ENCODE measurements at regions not wholly inside any gene's neighbourhood (a gene's known extent, or its start where the extent isn't known, plus 50 kb on each side); places are given as distances from the start of the nearest gene placed in this dataset.

DNA sequence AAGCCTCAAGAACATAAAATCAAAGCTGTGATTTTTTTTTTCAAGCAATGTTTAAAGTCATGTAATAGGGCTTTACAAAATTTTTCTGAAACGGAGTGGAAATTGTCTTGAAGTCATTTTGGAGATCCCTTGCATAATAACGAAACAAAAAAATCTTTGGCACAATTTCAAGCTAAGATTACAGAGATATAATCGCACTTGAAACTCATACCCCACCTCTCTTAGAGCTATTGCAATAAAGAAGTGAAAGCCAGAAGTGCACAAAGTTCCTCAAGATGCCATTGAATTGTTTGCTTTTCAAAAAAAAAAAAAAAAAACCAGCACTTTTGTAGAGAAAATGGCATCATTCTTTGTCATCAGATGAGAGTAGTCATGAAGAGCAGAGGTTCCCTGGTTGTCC lies 152.3 kb downstream of the PAX3 start:
- no peak for DNase-seq (ENCODE audit: low read depth, low spot score)

DNA sequence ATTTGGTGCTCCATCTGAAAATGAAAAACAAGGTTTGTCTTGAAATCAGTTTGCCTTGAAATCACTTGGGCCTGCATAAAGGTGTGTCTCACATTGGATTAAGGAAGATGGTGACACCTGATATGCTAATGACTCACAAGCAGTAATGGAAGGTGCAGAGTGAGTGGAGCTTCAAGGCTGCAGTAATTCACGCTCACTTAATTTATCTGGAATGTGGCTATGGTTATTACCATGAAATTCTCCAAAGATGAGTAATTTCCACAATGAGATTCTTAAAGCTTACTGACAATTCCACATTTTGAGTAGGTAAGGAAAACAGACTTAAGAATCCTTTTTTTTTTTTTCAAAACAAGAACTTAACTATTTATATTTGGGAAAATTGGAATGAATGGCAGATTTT lies 156.8 kb downstream of the PAX3 start:
- no peak for DNase-seq (ENCODE audit: low read depth, low spot score)

DNA sequence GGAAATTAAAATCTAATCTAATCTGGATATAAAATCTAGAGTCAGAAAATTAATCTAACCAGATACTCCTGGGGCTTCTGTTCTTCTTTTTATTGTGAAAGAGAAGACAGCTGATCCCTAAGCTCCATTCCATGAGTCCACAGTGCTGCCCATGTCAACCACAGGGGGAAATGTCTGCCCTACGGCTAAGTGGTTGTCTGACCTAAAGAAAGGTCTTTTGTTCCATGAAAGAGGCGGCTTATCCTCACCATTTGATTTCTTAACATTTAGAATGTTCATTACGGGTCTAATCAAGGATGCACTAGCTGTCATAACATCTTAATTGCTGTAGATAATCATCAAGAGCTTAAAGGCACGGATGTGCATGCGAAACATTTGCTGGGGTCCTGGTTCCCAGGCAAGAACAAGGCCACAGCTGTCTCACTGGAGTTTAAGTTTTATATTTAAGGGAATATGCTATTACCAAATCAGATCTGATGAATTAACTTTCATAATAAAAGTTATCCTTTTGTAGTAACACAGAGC lies 162.6 kb downstream of the PAX3 start:
- no peak for DNase-seq (ENCODE audit: low read depth, low spot score)

- no peak for DNase-seq (ENCODE audit: low read depth, low spot score)
Measured at GRCh38 chr2:222134654-222135053, 164.1 kb downstream of the PAX3 start.

GRCh38 chr2:222133897-222134296 lies 164.9 kb downstream of the PAX3 start:
- no peak for DNase-seq (ENCODE audit: low read depth, low spot score)

DNA sequence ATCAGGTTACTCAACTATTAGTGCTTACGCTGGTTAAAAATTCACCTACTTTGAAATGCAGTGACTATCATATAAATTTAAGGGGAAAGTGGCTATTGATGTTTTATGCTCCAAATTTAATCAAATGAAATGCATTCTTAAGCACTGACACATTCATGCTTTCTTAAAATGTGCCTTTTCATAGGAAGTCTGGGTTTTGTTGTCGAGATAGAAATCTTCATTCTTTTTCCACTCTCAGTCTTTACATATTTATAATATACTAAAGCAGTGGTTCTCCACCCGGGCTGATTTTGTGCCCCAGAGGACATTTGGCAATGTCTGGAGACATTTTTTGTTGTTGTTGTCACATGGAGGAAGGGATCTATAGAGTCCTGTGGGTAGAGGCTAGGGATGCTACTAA lies 167.9 kb downstream of the PAX3 start:
- no peak for DNase-seq (ENCODE audit: low read depth, low spot score)

- no peak for DNase-seq (ENCODE audit: low read depth, low spot score)
Measured at GRCh38 chr2:222127660-222128059, 171.1 kb downstream of the PAX3 start.

DNA sequence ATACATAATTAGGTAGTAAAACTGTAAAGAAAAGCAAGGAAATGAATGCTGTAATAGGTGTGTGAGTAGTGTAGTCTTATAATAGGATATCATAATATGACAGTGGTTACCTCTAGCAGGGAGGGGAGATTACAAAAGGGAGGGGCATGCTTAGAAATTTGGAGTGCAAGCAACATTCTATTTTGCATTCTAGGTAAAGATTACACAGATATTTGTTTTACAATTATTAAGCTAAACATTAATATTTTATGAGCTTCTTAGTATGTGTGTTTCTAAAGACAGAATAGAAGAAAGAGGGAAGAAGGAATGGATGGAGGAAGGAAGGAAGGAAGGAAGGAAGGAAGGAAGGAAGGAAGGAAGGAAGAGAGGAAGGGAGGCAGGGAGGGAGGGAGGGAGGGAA lies 177.9 kb downstream of the PAX3 start:
- DNase-seq (ENCODE audit: low read depth, low spot score), result no peak

- DNase-seq (ENCODE audit: low read depth, low spot score), result no peak
Measured at GRCh38 chr2:222115296-222115695, 183.5 kb downstream of the PAX3 start.

DNA sequence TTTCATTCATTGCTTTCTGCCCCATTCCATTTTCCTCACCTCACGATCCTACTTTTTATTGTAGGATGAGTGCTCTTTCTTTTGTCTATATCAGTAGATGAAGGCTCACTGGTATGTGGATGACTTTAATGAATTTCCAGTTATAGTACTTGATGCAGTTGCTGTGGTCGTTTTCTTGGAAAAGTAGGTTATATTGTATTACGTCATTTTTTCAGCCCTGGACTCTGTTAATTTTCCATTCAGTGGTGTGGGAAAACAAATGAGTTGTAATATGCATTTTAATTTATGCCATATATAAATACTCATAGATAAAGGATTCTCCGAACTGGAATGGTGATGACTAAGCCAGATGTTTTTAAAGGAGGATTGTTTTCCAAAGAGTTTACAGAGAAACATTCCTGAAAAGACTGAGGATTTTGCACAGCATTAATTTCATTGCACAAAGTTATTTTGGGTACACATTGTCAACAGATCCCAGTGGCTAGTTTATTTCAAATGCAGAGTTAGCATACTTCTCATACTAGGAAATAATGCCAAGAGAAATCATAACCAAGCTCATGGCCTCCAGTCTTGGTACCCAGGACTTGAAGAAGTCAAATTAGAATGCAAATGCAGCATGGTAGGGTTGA lies 189.7 kb downstream of the PAX3 start:
- DNase-seq (ENCODE audit: low read depth, low spot score), result no peak

GRCh38 chr2:222108497-222108896 lies 190.3 kb downstream of the PAX3 start:
- no peak for DNase-seq (ENCODE audit: low read depth, low spot score)

DNA sequence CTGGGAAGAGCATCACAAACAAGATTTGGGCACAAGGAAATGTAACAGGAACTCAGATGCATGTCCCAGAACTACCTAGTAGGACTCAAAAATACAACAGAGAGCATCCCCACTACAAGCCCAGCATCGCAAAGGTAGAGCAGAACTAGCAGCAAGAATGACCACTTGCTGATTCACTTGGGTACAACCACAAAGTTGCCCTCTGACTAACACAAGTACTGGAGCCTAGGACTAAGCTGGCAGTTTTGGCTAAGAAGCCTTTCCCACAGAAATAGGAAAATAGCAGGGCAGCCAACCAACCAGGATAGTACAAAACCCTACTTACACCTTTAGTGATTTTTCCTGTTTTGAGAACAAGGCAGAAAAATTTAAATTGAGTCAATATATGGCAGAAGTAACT lies 193.8 kb downstream of the PAX3 start:
- DNase-seq (ENCODE audit: low read depth, low spot score), result no peak

GRCh38 chr2:222102575-222103349 lies 196.0 kb downstream of the PAX3 start:
- no peak for DNase-seq (ENCODE audit: low read depth, low spot score)

DNA sequence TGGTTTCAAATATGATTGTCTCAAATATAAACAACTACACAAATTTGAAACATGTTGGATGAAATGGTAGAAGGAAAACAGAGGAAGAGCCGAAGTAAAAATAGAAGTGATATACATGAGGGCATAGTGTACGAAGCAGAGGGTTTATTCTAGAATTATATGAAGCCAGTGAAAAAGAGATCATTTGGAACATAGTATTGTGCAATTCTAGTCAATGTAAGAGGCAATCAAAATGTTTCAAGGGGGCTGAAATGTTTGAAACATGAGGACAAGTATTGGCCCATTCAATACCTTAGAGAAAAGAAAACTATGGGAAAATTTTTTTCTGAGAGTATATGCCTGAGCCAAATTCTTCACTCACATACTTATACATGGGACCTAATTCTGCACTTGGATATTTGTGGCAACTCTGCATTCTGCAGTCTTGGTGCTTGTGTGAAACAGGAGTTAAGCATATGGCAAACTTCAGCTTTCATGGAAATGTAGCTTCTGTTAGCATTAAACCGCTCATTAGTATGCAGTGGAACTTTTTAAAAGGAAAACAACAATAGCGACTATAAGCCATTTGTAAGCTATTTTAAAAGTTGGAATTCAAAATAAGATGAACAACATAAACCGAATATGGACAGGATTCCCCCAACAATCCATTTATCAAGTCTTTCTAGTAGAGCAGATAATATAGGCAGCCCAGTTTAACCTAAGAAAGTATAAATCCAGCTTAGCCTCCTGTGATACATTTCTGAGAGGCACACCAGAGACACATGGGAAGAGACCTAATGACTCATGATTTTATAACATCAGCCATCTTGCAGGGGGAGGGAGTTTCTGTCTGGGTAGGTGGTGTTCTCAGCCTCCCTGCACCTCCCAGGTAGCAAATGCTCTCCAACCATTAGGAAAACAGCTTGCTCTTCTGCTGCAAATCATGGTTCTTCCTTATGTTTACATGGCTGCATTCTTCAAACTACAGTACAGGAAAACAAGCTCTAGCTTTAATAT lies 197.8 kb downstream of the PAX3 start:
- no peak for DNase-seq (ENCODE audit: low read depth, low spot score)

GRCh38 chr2:222088561-222088960 lies 210.2 kb downstream of the PAX3 start:
- no peak for DNase-seq (ENCODE audit: low read depth, low spot score)

GRCh38 chr2:222087998-222088397 lies 210.8 kb downstream of the PAX3 start:
- DNase-seq (ENCODE audit: low read depth, low spot score), result no peak

DNA sequence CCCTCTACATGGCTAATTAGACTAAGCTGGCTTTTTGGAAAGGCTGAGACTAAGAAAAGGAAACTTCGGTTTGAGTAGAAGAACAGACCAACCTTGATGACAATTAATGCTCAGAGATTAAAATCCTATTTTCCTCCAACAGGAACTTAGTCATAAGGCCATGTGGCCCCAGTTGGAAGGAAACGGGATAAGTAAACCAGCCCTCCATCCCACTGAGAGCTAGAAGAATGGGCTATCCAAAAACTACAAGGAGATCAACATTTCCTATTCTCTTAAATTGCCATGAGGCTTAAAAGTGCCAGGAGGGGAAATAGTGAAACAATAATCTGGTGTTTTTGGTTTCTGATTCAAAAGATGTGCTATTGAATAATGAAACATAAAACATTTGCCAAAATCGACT lies 216.6 kb downstream of the PAX3 start:
- DNase-seq (ENCODE audit: low read depth, low spot score), result no peak

GRCh38 chr2:222080141-222080540 lies 218.7 kb downstream of the PAX3 start:
- DNase-seq (ENCODE audit: low read depth, low spot score), result no peak

DNA sequence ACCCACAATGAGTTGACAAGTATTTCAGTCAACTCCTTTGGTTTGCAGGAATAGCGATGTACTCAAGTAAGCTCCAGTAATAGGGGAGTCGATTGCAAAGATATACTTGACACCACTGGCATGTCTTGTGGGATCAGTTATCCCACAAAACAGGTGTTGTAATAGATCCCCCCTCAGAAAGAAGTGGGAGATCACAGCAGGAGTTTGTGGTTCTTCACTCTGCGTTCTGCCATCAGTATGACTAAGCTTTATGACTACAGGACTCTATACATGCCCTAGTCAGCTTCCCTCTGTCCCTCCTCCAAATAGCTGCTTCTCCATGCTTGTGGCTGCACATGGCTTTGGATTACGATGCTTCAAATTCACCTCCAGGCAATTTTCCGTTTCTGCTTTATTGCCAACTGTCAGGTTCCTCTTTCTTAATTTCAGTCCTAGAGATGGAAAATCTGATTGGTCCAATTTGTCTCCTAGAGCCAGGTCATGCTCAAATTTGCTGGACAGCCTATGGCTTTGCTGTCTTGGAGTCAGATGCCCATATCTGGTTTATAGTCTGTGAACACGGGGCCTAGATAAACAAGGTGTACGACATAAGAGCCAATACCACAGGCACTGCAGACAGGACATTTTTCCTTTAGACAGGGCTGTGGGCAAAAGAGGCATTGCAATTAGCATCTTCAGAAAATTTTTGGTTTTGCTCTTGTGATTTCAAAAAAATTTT lies 221.7 kb downstream of the PAX3 start:
- no peak for DNase-seq (ENCODE audit: low read depth, low spot score)

GRCh38 chr2:222074674-222075073 lies 224.1 kb downstream of the PAX3 start:
- DNase-seq (ENCODE audit: low read depth, low spot score), result peak; percentile 52

- no peak for DNase-seq (ENCODE audit: low read depth, low spot score)
Measured at GRCh38 chr2:222071911-222072310, 226.9 kb downstream of the PAX3 start.
